ENCODE measurements at regions not wholly inside any gene's neighbourhood (a gene's known extent, or its start where the extent isn't known, plus 50 kb on each side); places are given as distances from the start of the nearest gene placed in this dataset.
A peak's percentile ranks its signal among the peaks of the same experiment; 100 is the strongest.

DNA sequence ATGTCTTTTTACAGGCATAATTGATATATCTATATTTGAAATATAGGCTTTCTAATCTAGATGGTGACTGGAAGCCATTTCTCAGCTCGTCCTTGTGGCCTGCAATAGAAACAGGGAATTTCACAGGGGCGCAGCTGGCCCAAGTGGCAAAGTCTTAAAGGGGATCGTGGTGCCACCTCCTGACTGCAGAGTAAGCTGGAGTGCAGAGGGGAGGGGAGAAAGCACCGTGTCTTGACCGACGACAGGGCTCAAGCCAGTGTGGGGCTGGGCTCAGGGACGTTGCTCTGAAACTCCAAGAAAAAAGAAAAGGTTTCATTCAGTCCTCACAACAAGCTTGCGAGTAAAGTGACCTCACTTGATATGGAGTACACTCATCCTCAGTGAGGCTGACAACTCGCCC, 255.1 kb downstream of the DCDC2C start:
- H3K4me3 ChIP-seq (replicated peaks; ENCODE audit: low read depth, low read length), result no peak overlapping the region
- DNase-seq (ENCODE audit: extremely low read depth, low read depth), result no peak
- TF ChIP-seq, protein P1, sequence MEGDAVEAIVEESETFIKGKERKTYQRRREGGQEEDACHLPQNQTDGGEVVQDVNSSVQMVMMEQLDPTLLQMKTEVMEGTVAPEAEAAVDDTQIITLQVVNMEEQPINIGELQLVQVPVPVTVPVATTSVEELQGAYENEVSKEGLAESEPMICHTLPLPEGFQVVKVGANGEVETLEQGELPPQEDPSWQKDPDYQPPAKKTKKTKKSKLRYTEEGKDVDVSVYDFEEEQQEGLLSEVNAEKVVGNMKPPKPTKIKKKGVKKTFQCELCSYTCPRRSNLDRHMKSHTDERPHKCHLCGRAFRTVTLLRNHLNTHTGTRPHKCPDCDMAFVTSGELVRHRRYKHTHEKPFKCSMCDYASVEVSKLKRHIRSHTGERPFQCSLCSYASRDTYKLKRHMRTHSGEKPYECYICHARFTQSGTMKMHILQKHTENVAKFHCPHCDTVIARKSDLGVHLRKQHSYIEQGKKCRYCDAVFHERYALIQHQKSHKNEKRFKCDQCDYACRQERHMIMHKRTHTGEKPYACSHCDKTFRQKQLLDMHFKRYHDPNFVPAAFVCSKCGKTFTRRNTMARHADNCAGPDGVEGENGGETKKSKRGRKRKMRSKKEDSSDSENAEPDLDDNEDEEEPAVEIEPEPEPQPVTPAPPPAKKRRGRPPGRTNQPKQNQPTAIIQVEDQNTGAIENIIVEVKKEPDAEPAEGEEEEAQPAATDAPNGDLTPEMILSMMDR (IDR thresholded peaks at IDR 0.05; ENCODE audit: low read depth, low read length, missing control alignments), result no peak

DNA sequence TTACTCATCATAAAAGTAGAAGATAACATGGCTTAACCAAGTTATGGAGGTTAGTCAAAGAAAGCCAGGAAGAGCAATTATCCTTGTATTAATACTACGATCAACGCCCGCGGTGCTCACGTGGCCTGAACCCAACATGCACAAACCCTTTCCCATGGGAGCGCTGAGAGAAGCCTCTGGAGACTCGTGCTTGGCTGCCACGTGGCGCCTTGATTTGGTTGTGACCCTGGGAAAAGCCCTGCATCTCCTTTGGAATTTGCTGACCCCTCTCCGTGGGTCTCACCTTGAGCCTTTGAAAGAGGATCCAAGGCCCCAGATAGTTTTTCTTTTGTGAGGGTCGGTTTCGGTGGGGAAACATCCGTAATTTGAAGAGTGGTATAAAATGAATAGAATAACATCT, 255.6 kb downstream of the DCDC2C start:
- H3K4me3 ChIP-seq (replicated peaks; ENCODE audit: low read depth, low read length), result no peak overlapping the region
- TF ChIP-seq, protein P1 (IDR thresholded peaks at IDR 0.05; ENCODE audit: low read depth, low read length, missing control alignments), result no peak
- DNase-seq (ENCODE audit: extremely low read depth, low read depth), result no peak

DNA sequence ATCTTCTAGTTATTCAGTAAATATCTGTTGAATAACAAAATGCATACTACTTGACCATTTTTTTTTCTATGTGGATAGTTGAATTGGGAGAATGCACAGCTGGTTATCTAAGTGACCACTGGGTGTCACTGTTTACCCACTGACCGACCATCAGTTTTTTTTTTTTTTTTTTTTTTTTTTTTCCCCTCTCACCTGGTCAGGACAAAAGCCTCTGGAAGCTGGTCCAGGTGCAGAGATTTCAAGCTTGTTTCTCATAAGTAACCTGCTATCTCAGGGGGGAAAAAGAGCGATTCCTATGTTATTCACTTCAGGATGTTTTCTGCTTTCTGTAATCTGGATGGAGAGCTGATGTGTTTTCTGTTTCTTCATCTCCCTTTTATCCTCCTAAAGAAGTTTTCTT, 256.0 kb downstream of the DCDC2C start:
- no peak overlapping the region for H3K4me3 ChIP-seq (replicated peaks; ENCODE audit: low read depth, low read length)
- no peak for DNase-seq (ENCODE audit: extremely low read depth, low read depth)
- TF ChIP-seq, protein P1 (IDR thresholded peaks at IDR 0.05; ENCODE audit: low read depth, low read length, missing control alignments), result peak; percentile 57

DNA sequence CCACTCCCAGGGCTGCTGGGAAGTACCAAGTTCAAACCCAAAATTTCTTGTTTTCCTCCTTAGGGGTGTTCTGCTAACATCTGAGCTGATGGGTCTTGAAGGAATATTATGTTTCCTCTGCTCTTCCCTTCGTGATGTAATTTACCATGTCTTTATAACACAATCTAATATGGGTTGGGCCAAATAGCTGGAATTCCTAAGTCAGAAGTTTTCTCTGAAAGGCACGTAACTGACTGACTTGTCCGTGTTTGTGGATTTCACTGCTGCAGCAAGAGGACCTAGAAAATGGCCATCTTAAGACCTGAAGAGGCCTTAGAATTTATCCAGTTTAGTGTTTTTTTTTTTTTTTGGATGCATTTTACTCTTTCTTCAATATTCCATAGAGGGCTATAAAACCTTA, 256.7 kb downstream of the DCDC2C start:
- TF ChIP-seq, protein P1 (IDR thresholded peaks at IDR 0.05; ENCODE audit: low read depth, low read length, missing control alignments), result no peak
- no peak for DNase-seq (ENCODE audit: extremely low read depth, low read depth)
- H3K4me3 ChIP-seq (replicated peaks; ENCODE audit: low read depth, low read length), result no peak overlapping the region

DNA sequence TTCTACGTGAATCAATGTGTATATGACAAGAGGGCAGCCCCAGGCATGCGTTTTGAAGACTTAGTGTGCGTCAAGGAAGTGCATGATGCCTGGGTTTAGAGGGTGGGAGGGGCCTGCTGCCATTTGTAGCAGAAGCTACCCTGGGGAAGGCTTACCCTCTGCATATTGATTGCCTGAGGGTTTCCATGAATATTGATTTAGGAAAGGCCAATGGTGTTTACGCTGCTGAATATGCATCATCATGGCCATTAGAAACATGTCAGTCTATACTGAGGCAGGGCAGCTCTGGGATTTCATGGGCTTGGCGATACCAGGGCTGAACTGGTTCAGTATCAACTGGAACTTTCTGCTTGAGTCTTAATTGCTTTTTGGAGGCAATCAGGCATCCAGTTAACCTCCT, 259.3 kb downstream of the DCDC2C start:
- no peak for DNase-seq (ENCODE audit: extremely low read depth, low read depth)
- TF ChIP-seq, protein P1 (IDR thresholded peaks at IDR 0.05; ENCODE audit: low read depth, low read length, missing control alignments), result no peak
- H3K4me3 ChIP-seq (replicated peaks; ENCODE audit: low read depth, low read length), result no peak overlapping the region

DNA sequence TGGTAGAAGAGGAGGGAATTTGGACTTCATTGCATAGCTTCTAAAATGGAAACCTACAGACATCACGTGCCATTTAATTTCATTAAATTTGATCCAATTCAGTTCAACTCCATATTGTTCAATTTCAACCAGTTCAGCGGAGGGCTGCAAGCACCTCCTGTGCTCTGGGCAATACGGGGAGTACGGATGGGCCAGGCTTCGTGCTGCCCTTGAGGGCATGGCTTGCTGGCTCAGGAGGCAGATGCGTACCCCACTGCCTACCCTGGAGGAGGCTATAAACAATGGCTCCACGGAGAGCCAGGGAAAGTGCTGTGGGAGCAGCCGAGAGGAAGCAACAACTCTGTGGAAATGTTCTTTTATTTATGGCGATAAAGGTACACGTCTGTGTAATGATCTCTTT, 261.8 kb downstream of the DCDC2C start:
- TF ChIP-seq, protein P1 (IDR thresholded peaks at IDR 0.05; ENCODE audit: low read depth, low read length, missing control alignments), result no peak
- H3K4me3 ChIP-seq (replicated peaks; ENCODE audit: low read depth, low read length), result no peak overlapping the region
- no peak for DNase-seq (ENCODE audit: extremely low read depth, low read depth)

DNA sequence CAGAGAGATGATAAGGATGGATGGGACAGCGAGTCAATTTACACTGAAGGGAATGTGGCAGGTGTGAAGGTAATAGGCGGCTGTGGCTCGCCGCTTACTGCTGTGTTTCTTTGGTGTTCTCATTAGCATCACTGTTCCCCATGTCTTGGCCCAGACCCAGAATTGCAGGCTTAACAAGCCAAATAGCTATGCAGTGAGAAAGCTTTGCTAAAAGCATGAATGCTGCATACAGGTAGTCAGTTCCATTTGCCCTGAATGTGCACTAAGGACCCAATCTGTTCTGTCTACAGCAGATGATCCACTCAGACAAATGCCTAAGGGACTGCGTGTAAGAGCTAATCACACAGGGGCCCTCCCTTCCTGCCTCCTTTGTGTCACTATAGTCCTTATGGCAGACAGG, 262.6 kb downstream of the DCDC2C start:
- H3K4me3 ChIP-seq (replicated peaks; ENCODE audit: low read depth, low read length), result no peak overlapping the region
- no peak for DNase-seq (ENCODE audit: extremely low read depth, low read depth)
- TF ChIP-seq, protein P1 (IDR thresholded peaks at IDR 0.05; ENCODE audit: low read depth, low read length, missing control alignments), result no peak

Data from HFF-Myc (cell line).